Upper lobe of right lung (tissue), 1 donor: ENCODE measurements at regions not wholly inside any gene's neighbourhood (a gene's known extent, or its start where the extent isn't known, plus 50 kb on each side); places are given as distances from the start of the nearest gene placed in this dataset.

Experiments
- ATAC-seq: fragments of 200-7000 bp; cut with Tn5 transposase; one replicate; pipeline ENCODE4 v1.9.1; 2020; ENCODE audit warnings: mild to moderate bottlenecking, moderate library complexity
- DNase-seq: peaks from one replicate; pipeline ENCODE4 v3.0.0-alpha.2; 2020
- H3K27ac ChIP-seq: fragments of 200-600 bp; one replicate; pipeline ENCODE4 v1.8.0; 2022
- H3K27me3 ChIP-seq: fragments of 200-600 bp; one replicate; pipeline ENCODE4 v1.8.0; 2022; ENCODE audit warnings: mild to moderate bottlenecking
- H3K36me3 ChIP-seq: fragments of 200-600 bp; one replicate; pipeline ENCODE4 v1.8.0; 2022
- H3K4me1 ChIP-seq: fragments of 200-600 bp; one replicate; pipeline ENCODE4 v1.8.0; 2022
- H3K4me3 ChIP-seq: fragments of 200-600 bp; one replicate; pipeline ENCODE4 v1.8.0; 2022; ENCODE audit warnings: mild to moderate bottlenecking
- H3K9me3 ChIP-seq: fragments of 200-600 bp; one replicate; pipeline ENCODE4 v1.8.0; 2022
- intact Hi-C: fragments of 100-400 bp; cut with DNase I; formaldehyde crosslinking; loops from one replicate; pipeline ENCODE4 v1.11.0; 2022
- TF ChIP-seq, protein P1 (sequence below): fragments of 200-600 bp; IDR thresholded peaks from one replicate; pipeline ENCODE4 v1.8.0; 2022; ENCODE audit warnings: antibody characterized with exemption
- donor health status: DM: no; HTN: yes; CAD: no; lungs with severe emphysema.

DNA sequence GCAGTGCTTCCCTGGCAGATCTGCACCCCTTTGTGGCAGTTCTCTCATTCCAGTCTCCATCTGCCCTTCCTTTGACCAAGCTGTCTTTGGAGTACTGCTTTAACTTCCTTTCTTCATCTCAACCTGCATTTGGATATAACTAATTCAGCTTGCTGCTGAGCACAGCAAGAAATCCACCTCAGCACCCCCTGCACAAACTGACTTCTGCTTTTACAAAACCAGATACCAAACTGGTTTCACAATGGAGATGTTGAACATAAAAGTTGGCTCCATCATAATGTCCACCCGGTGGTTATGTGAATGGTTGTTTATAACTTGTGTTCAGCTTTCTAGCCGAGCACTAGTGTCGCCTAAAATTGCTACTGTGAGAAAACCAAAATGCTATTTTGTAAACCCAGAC lies 341.1 kb upstream of the SEMA6D start:
- TF ChIP-seq, protein P1, sequence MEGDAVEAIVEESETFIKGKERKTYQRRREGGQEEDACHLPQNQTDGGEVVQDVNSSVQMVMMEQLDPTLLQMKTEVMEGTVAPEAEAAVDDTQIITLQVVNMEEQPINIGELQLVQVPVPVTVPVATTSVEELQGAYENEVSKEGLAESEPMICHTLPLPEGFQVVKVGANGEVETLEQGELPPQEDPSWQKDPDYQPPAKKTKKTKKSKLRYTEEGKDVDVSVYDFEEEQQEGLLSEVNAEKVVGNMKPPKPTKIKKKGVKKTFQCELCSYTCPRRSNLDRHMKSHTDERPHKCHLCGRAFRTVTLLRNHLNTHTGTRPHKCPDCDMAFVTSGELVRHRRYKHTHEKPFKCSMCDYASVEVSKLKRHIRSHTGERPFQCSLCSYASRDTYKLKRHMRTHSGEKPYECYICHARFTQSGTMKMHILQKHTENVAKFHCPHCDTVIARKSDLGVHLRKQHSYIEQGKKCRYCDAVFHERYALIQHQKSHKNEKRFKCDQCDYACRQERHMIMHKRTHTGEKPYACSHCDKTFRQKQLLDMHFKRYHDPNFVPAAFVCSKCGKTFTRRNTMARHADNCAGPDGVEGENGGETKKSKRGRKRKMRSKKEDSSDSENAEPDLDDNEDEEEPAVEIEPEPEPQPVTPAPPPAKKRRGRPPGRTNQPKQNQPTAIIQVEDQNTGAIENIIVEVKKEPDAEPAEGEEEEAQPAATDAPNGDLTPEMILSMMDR: no peak
- Histone ChIP-seq H3K36me3 (no peaks in the 10 kb centered on the region), H3K27ac (no peak overlapping the region), H3K4me1 (no peaks in the 10 kb centered on the region), H3K4me3 (no peak overlapping the region), H3K9me3 (no peaks in the 10 kb centered on the region), H3K27me3 (no peaks in the 10 kb centered on the region)
- no peak for DNase-seq
- ATAC-seq: no peak
- intact Hi-C loops: no loop called here

DNA sequence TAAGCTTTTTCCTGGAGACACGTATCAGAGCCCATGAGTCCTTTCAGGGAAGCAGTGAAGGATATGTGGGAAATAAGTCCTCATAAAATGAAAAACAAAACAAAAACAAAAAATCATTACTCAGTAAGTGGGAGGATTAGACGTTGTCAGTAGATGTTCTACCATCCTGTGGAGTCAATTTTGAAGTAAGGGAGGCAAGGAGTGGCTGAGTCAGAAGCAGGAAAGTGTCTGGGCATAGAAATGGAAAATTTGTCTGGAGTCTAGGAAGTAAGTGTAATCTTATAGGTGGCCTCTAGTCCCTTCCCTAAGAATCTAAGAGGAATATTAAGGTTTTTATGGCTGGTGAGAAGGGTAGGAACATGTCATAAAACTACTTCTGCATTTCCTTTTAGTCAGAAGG lies 339.8 kb upstream of the SEMA6D start:
- DNase-seq (no peak), ATAC-seq (no peak)
- Histone ChIP-seq H3K36me3 (no peaks in the 10 kb centered on the region), H3K27me3 (no peaks in the 10 kb centered on the region), H3K27ac (no peak overlapping the region), H3K4me1 (no peaks in the 10 kb centered on the region), H3K4me3 (no peak overlapping the region), H3K9me3 (no peaks in the 10 kb centered on the region)
- intact Hi-C loops: no loop called here
- TF ChIP-seq, protein P1: no peak

DNA sequence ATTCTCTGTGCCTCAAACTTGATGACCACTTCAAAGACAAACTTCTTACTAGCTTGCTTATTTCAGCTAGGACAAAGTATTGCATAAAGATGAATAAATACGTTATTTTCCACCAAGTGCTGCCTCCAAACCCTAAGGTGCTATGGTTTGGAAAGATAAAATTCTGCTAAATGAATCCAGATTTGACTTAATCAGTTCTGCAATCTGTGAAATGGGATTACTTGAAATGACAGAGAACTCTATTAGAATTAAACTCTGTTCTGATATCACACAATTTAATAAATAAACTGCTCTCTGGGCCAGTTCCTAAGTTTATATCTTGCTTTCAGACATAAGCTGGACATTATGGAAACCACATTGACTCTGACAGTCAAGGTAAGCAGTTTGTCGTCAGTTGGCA lies 338.8 kb upstream of the SEMA6D start:
- H3K36me3 ChIP-seq: no peaks in the 10 kb centered on the region
- no peak overlapping the region for H3K27ac ChIP-seq
- no peaks in the 10 kb centered on the region for H3K9me3 ChIP-seq
- no peak overlapping the region for H3K4me3 ChIP-seq
- no peaks in the 10 kb centered on the region for H3K4me1 ChIP-seq
- ATAC-seq (no peak), DNase-seq (no peak)
- intact Hi-C loops: no loop called here
- no peaks in the 10 kb centered on the region for H3K27me3 ChIP-seq
- TF ChIP-seq, protein P1: no peak

DNA sequence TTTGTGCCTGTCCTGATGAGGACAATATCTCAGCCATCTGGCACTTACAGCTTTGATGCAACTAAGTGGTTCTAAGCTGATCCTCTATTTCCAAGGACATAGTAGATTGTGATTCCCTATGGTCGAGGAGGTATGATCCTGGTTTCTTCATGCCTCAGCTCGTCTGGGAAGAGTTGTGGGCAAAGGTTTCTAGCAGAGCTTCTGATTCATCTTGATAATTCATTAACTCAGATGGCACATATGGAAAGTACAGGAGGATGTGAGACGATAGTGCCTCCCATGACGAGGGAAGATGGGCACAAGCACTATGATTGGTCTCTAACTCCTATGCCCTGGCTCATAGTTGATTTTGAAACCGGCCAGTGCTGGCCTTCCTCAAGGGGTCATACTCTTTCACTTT lies 334.2 kb upstream of the SEMA6D start:
- no peak for ATAC-seq
- Histone ChIP-seq H3K4me1 (no peaks in the 10 kb centered on the region), H3K9me3 (no peaks in the 10 kb centered on the region), H3K27ac (no peak overlapping the region), H3K36me3 (no peaks in the 10 kb centered on the region), H3K4me3 (no peak overlapping the region), H3K27me3 (no peaks in the 10 kb centered on the region)
- no peak for DNase-seq
- intact Hi-C loops: no loop called here
- TF ChIP-seq, protein P1: no peak

DNA sequence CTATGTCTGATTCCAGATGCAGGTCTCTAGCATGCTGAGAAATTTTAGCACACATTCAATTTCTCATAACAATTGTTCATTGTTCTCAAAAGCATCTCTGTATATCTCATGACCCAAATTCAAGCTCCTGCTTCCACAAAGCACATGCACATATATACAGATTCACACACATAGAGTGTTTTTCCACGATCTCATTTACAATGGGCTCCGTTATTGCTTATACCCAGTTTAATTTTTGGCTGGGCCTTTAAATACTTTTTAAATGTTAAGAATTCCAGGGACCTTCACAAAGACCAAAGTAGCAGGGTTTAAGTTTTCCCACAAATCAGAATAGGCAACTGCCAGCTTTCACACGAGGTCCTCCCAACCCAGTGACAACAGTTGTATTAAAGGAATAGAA lies 333.5 kb upstream of the SEMA6D start:
- Histone ChIP-seq H3K27ac (no peak overlapping the region), H3K27me3 (no peaks in the 10 kb centered on the region), H3K4me3 (no peak overlapping the region), H3K4me1 (no peaks in the 10 kb centered on the region), H3K9me3 (no peaks in the 10 kb centered on the region), H3K36me3 (no peaks in the 10 kb centered on the region)
- TF ChIP-seq, protein P1: no peak
- intact Hi-C loops: no loop called here
- DNase-seq (no peak), ATAC-seq (no peak)

DNA sequence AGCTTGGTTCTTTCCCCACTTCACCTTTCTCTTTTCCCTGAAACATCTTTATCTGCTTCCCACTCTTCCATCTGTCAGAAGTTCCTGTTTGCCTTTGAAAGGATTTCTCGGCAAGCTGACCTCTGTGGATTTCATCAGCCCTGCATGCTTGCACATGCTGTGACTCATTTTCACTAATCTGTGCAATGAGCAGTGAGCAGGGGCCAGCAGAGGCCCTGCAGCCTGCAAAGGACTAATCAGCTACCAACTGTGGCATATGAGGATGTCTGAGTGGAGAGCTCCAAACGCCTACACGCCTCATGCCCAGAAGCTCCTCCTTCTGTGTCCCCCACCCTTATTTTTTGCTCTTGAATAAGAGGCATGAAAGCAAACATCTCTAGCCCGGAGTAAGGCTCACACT lies 333.0 kb upstream of the SEMA6D start:
- H3K27ac ChIP-seq: no peak overlapping the region
- peak; percentile 45 for ATAC-seq
- H3K4me3 ChIP-seq: no peak overlapping the region
- intact Hi-C loops: no loop called here
- H3K27me3 ChIP-seq: no peaks in the 10 kb centered on the region
- TF ChIP-seq, protein P1: no peak
- no peaks in the 10 kb centered on the region for H3K36me3 ChIP-seq
- H3K9me3 ChIP-seq: no peaks in the 10 kb centered on the region
- no peak for DNase-seq
- H3K4me1 ChIP-seq: no peaks in the 10 kb centered on the region
